Type B pancreatic cell (in vitro differentiated cells): ENCODE measurements at regions not wholly inside any gene's neighbourhood (a gene's known extent, or its start where the extent isn't known, plus 50 kb on each side); places are given as distances from the start of the nearest gene placed in this dataset.

ENCODE experiments used
- DNase-seq: peaks from one replicate; pipeline ENCODE4 v3.0.0; 2021; ENCODE audit warnings: mixed read lengths; ENCODE audit not compliant: unreplicated experiment; ENCODE audit errors: extremely low spot score
- H3K27ac Mint-ChIP-seq: 2 replicates; pipeline ENCODE4 v1.8.0; 2021; ENCODE audit warnings: mild to moderate bottlenecking, mixed read lengths
- H3K27me3 Mint-ChIP-seq: 2 replicates; pipeline ENCODE4 v1.8.0; 2021; ENCODE audit warnings: mixed read lengths
- H3K36me3 Mint-ChIP-seq: 2 replicates; pipeline ENCODE4 v1.8.0; 2021; ENCODE audit warnings: mixed read lengths
- H3K4me1 Mint-ChIP-seq: one replicate; pipeline ENCODE4 v1.8.0; 2021; ENCODE audit warnings: mixed read lengths; ENCODE audit not compliant: unreplicated experiment
- H3K4me3 Mint-ChIP-seq: 2 replicates; pipeline ENCODE4 v1.8.0; 2021; ENCODE audit warnings: mild to moderate bottlenecking, mixed read lengths
- H3K9me3 Mint-ChIP-seq: 2 replicates; pipeline ENCODE4 v1.8.0; 2021; ENCODE audit warnings: mixed read lengths
- TF ChIP-seq, protein P1 (sequence below): fragments of 200-600 bp; sonication (generic); conservative IDR thresholded peaks from 2 replicates; pipeline ENCODE4 v1.5.0; 2021; ENCODE audit warnings: antibody characterized with exemption, mild to moderate bottlenecking

DNA sequence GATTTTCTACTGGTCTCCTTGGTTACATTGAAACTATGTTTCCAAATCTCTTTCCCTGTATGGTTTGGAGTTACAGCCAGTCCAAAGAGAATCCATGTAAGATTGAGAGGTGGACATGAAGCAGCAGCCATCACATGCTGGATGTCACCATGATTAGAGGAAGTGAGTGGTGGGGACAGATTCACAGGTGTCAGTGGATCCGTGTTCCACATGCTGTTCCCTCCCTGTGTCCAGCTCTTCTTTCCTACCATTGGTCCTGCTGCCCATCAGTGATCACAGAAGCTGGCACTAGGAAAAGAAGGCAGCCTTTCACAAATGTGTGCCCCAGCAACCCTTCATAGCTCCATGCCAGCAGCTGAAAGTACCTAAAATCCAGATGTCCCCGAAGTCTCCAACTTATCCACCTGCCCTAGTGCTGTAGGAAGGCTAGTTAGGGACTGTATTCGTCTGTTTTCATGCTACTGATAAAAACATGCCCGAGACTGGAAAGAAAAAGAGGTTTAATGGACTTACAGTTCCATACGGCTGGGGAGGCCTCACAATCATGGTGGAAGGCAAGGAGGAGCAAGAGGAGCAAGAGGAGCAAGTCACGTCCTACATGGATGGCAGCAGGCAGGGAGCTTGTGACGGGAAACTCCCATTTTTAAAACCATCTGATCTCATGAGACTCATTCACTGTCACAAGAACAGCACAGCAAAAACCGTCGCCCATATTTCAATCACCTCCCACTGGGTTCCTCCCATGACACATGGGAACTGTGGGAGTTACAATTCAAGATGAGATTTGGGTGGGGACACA, 207.5 kb downstream of the INSIG2 start:
- no peak for DNase-seq
- no peaks in the 10 kb centered on the region for H3K36me3 Mint-ChIP-seq
- no peaks in the 10 kb centered on the region for H3K4me1 Mint-ChIP-seq

DNA sequence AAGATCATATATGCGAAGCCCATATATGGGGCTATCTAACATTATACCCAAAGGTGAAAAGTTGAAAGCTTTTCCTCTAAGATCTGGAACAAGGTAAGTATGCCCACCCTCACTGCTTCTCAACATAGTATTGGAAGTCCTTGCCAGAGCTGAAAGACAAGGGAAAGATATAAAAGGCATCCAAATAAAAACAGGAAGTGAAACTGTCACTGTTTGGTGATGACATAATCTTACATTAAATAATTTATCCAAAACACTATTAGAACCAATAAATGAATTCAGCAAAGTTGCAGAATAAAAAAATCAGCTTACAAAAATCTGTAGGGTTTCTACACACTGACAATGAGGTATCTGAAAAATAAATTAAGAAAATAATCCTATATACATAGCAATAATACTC, 205.8 kb downstream of the INSIG2 start:
- Mint-ChIP-seq H3K9me3 (peaks cover 5% of the 10 kb centered on the region), H3K4me3 (no peak overlapping the region), H3K27ac (no peak overlapping the region), H3K4me1 (no peaks in the 10 kb centered on the region), H3K27me3 (peaks cover 6% of the 10 kb centered on the region), H3K36me3 (no peaks in the 10 kb centered on the region)
- DNase-seq, result no peak
- TF ChIP-seq, protein P1, sequence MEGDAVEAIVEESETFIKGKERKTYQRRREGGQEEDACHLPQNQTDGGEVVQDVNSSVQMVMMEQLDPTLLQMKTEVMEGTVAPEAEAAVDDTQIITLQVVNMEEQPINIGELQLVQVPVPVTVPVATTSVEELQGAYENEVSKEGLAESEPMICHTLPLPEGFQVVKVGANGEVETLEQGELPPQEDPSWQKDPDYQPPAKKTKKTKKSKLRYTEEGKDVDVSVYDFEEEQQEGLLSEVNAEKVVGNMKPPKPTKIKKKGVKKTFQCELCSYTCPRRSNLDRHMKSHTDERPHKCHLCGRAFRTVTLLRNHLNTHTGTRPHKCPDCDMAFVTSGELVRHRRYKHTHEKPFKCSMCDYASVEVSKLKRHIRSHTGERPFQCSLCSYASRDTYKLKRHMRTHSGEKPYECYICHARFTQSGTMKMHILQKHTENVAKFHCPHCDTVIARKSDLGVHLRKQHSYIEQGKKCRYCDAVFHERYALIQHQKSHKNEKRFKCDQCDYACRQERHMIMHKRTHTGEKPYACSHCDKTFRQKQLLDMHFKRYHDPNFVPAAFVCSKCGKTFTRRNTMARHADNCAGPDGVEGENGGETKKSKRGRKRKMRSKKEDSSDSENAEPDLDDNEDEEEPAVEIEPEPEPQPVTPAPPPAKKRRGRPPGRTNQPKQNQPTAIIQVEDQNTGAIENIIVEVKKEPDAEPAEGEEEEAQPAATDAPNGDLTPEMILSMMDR, result no peak

More for the DNA sequence above, 207.5 kb downstream of the INSIG2 start:
- H3K27ac Mint-ChIP-seq, result no peak overlapping the region
- TF ChIP-seq, protein P1, result no peak
- peaks cover 5% of the 10 kb centered on the region for H3K9me3 Mint-ChIP-seq
- no peak overlapping the region for H3K4me3 Mint-ChIP-seq
- peaks cover 11% of the 10 kb centered on the region for H3K27me3 Mint-ChIP-seq

DNA sequence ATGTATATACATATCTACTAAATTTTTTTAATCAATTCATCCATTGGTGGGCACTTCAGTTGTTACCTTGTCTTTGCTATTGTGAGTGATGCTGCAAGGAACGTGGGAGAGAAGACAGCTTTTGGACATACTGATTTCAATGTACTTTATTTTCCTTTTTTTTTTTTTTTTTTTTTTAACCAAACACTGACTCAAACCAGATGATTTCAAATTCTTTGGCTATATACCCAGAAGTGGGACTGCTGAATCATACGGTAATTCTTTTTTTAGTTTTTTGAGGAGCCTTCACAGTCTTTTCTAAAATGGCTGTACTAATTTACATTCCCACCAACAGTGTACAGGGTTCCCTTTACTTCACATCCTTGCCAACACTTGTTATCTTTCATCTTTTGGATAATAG, 204.7 kb downstream of the INSIG2 start:
- Mint-ChIP-seq H3K27me3 (peaks cover 6% of the 10 kb centered on the region), H3K4me1 (no peaks in the 10 kb centered on the region), H3K27ac (no peak overlapping the region), H3K4me3 (no peak overlapping the region), H3K36me3 (no peaks in the 10 kb centered on the region), H3K9me3 (peaks cover 5% of the 10 kb centered on the region)
- DNase-seq, result no peak
- TF ChIP-seq, protein P1, result no peak

DNA sequence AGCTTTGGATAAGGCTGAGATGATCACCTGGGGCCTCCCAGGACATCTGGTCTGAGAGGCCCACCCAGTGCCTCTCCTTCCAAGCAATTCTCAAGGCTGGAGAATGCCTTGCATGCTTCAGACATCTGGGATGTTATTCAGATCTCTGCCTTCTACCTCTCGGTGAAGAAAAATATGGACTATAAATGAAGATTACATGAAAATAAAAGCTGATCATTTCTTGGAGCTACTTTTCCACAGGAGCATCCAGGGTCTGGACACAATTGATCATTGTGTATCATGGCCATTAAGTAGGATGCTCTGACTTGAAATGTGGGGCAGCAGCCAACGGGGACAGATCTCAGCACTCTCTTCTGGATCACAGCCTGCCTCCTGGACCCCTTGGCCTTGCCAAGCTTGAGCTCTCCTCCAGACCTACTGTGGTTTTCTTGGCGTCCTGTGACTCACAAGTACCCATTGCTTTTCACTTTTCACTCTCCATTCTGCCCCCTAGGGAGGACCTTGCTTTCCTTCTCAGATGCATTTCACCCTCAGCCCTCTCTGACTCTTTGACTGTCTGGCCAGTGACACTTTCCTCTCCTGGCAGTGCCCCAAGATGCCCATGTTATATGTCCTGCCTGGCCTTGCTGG, 203.1 kb downstream of the INSIG2 start:
- no peak for DNase-seq
- TF ChIP-seq, protein P1, result no peak
- no peaks in the 10 kb centered on the region for H3K4me1 Mint-ChIP-seq

DNA sequence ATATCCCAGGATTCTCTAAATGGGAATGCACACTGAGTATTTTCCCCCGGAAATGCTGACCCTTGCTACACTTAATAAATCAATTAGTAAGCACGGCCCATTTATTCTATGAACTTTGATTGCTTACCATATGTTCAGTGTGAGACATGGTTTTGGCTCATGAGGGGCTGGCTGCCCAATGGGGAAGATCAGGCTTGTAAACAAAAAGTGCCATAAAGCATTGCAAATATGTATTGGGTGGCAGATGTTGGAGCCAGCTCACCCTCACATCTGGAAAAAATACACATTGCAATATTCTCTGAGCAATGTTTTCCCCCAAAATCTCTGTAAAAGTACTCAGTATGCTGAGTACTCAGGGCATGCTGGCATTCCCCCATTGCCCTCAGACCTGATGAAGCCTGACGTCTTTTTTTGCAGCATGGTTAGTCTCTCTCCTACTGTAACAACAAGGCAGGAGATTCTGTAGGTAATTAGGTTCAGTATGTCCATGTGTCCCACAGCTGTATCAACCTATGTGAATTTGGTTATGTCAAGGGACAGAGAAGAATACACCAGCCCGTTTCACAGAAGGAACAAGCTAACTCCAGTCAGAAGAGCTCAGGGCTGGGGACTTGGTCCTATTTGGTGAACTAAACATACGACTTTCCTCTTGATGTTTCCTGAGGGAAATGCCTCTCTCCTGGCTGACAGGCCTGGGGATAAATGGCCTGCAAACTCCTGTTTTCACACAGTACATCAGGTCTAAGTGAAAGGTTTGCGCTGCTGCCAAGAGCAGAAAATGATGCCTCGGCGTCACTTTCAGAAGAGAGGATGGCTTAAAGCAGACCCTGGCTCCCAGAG, 202.4 kb downstream of the INSIG2 start:
- Mint-ChIP-seq H3K27ac (no peak overlapping the region), H3K9me3 (no peaks in the 10 kb centered on the region), H3K4me3 (no peak overlapping the region), H3K36me3 (no peaks in the 10 kb centered on the region), H3K4me1 (no peaks in the 10 kb centered on the region), H3K27me3 (peaks cover 8% of the 10 kb centered on the region)
- TF ChIP-seq, protein P1, result no peak
- DNase-seq, result no peak

More for the DNA sequence above, 203.1 kb downstream of the INSIG2 start:
- Mint-ChIP-seq H3K27me3 (peaks cover 8% of the 10 kb centered on the region), H3K27ac (no peak overlapping the region), H3K4me3 (no peak overlapping the region), H3K36me3 (no peaks in the 10 kb centered on the region), H3K9me3 (peaks cover 5% of the 10 kb centered on the region)
